Cardiac muscle cell (in vitro differentiated cells and primary cell): ENCODE measurements at regions not wholly inside any gene's neighbourhood (a gene's known extent, or its start where the extent isn't known, plus 50 kb on each side); places are given as distances from the start of the nearest gene placed in this dataset.

Experiments
- DNase-seq, 2 donors: peaks; one replicate each; pipeline versions ENCODE4 v3.0.0 to v3.0.0-alpha.2; 2010 to 2017; ENCODE audit warnings: low read depth in 1 of 2, low spot score in 1 of 2
- H3K27ac ChIP-seq: fragments of 200-600 bp; sonication (generic); 2 replicates; pipeline ENCODE4 v1.5.1; 2016
- H3K27me3 ChIP-seq: fragments of 200-600 bp; sonication (generic); 2 replicates; pipeline ENCODE4 v1.6.0; 2016; ENCODE audit warnings: control low read depth
- H3K36me3 ChIP-seq: fragments of 200-600 bp; sonication (generic); 2 replicates; pipeline ENCODE4 v1.5.1; 2016; ENCODE audit warnings: control low read depth
- H3K4me1 ChIP-seq: fragments of 200-600 bp; sonication (generic); 2 replicates; pipeline ENCODE4 v1.8.1; 2017; ENCODE audit warnings: low read depth, mild to moderate bottlenecking, mixed run types
- H3K4me3 ChIP-seq: fragments of 200-600 bp; sonication (generic); 2 replicates; pipeline ENCODE4 v1.5.1; 2016; ENCODE audit warnings: mild to moderate bottlenecking
- H3K9me3 ChIP-seq: fragments of 200-600 bp; sonication (generic); 2 replicates; pipeline ENCODE4 v1.5.1; 2017; ENCODE audit warnings: low read depth, mild to moderate bottlenecking, control low read depth
- CTCF ChIP-seq: IDR thresholded peaks from 2 replicates; pipeline ENCODE4 v1.5.1; 2012; ENCODE audit warnings: low read depth, mild to moderate bottlenecking, low read length

GRCh38 chr4:176451443-176451842 is 131.7 kb downstream of the SPCS3 start:
- no peak for TF ChIP-seq CTCF
- Histone ChIP-seq H3K4me1 (no peaks in the 10 kb centered on the region), H3K9me3 (no peaks in the 10 kb centered on the region), H3K36me3 (no peaks in the 10 kb centered on the region), H3K27me3 (no peaks in the 10 kb centered on the region), H3K27ac (no peak overlapping the region), H3K4me3 (no peak overlapping the region)
- no peak for DNase-seq

- H3K4me1 ChIP-seq: no peaks in the 10 kb centered on the region
- no peak for TF ChIP-seq CTCF
- H3K36me3 ChIP-seq: no peaks in the 10 kb centered on the region
- H3K4me3 ChIP-seq: no peak overlapping the region
- no peaks in the 10 kb centered on the region for H3K27me3 ChIP-seq
- H3K9me3 ChIP-seq: no peaks in the 10 kb centered on the region
- DNase-seq: peak in 1 of 2 donors; percentile 16
- H3K27ac ChIP-seq: no peak overlapping the region
Observed at GRCh38 chr4:176453079-176453478, 133.3 kb downstream of the SPCS3 start.

- no peak overlapping the region for H3K4me3 ChIP-seq
- H3K4me1 ChIP-seq: no peaks in the 10 kb centered on the region
- H3K36me3 ChIP-seq: no peaks in the 10 kb centered on the region
- H3K27me3 ChIP-seq: no peaks in the 10 kb centered on the region
- TF ChIP-seq CTCF: no peak
- no peak overlapping the region for H3K27ac ChIP-seq
- DNase-seq: no peak
- no peaks in the 10 kb centered on the region for H3K9me3 ChIP-seq
Observed at GRCh38 chr4:176453658-176454057, 133.9 kb downstream of the SPCS3 start.

GRCh38 chr4:176464748-176465147 is 145.0 kb downstream of the SPCS3 start:
- DNase-seq: no peak
- Histone ChIP-seq H3K4me3 (no peak overlapping the region), H3K27me3 (no peaks in the 10 kb centered on the region), H3K36me3 (no peaks in the 10 kb centered on the region), H3K9me3 (no peaks in the 10 kb centered on the region), H3K27ac (no peak overlapping the region), H3K4me1 (no peaks in the 10 kb centered on the region)
- no peak for TF ChIP-seq CTCF

GRCh38 chr4:176467001-176467400 is 147.2 kb downstream of the SPCS3 start:
- H3K4me3 ChIP-seq: no peak overlapping the region
- H3K27ac ChIP-seq: no peak overlapping the region
- DNase-seq: no peak
- H3K4me1 ChIP-seq: no peaks in the 10 kb centered on the region
- no peaks in the 10 kb centered on the region for H3K27me3 ChIP-seq
- no peaks in the 10 kb centered on the region for H3K9me3 ChIP-seq
- no peak for TF ChIP-seq CTCF
- H3K36me3 ChIP-seq: no peaks in the 10 kb centered on the region

- H3K9me3 ChIP-seq: no peaks in the 10 kb centered on the region
- H3K36me3 ChIP-seq: no peaks in the 10 kb centered on the region
- H3K27me3 ChIP-seq: no peaks in the 10 kb centered on the region
- no peak overlapping the region for H3K27ac ChIP-seq
- TF ChIP-seq CTCF: no peak
- no peak overlapping the region for H3K4me3 ChIP-seq
- DNase-seq: no peak
- no peaks in the 10 kb centered on the region for H3K4me1 ChIP-seq
Observed at GRCh38 chr4:176469546-176469945, 149.8 kb downstream of the SPCS3 start.
